GM19023 (cell line): ENCODE measurements at regions not wholly inside any gene's neighbourhood (a gene's known extent, or its start where the extent isn't known, plus 50 kb on each side); places are given as distances from the start of the nearest gene placed in this dataset.
"Not testable (repeated sequence)": the region's sequence is repeated elsewhere in the genome, so short reads cannot be mapped to it uniquely, and the experiment has no call there.

Experiments
- ATAC-seq: cut with Tn5 transposase; IDR thresholded peaks from one replicate; pipeline ENCODE4 v1.9.1; 2021; ENCODE audit warnings: mild to moderate bottlenecking, moderate library complexity; ENCODE audit not compliant: unreplicated experiment

DNA sequence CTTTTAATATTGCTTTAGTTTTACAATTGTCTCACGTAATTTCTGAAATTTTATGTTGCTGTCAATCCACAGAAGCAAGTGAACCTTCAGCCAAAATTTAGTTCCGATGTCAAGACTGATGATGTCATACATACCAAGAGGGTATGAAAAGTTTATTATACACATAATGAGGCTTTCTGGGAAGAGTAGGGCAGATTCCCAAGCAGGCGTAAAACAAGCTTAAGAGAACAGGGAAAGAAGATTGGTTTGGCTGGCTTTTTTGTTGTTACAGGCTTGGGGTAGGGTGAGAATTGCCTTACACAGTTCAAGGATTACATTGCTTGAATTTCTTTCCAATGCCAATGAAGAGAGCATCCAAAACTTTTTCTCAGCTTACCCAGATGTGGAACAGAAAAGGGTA, 1962.9 kb upstream of the CDH6 start:
- ATAC-seq, result no peak

DNA sequence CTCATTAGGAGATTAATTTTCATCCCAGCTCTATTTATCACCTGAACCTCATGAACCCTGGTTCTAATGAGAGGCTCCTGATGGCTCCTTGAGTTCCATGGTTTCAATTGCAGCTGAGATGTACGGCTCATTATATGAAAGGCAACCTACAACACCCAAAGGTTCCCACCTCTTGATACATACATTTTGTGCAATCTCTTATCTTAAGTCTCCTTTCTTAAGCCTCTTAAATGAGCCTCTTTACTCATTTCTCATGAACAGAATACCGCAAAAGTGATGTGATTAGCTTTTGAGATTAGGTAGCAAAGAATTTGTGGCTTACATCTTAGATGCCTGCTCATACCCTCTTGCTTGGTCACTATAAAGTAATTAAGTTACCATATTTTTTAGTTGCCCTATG, 1964.0 kb upstream of the CDH6 start:
- ATAC-seq, result no peak

DNA sequence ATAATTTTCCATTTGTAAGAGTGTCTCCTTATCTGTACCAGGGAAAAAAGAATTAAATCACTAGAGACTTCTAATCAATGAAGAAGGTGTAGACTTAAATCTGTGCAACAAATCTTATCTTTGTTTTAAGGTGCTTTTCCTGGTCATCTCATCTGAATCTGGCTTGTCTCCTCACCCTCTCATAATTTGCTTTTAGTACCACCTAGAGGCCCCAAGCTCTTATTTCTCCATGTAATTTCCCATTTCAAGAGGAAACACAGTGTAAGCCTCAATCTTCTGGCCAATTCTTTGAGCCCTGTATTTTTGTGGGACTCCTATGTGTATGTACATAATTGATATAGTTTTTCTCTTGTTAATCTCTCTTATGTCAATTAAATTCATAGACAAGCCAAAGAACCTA, 1975.3 kb upstream of the CDH6 start:
- no peak for ATAC-seq

DNA sequence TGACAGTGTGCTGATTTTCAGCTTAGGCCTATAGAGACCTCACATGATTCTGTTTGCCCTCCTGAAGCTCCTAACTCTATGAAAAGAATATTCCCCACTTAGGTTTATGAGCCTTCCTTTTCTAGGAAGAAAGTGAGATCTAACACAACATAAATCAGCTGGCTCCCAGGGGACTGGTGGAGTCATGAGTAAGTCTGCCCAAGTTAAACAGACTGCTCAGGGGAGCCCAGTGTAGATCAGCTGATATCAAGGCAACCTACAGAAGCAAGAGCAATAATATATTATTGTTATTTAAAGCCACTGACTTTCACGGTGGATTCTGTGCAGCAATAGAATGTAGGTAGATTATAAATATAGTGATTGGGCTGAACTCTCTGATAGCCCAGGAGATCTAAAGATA, 1978.6 kb upstream of the CDH6 start:
- ATAC-seq, result no peak

DNA sequence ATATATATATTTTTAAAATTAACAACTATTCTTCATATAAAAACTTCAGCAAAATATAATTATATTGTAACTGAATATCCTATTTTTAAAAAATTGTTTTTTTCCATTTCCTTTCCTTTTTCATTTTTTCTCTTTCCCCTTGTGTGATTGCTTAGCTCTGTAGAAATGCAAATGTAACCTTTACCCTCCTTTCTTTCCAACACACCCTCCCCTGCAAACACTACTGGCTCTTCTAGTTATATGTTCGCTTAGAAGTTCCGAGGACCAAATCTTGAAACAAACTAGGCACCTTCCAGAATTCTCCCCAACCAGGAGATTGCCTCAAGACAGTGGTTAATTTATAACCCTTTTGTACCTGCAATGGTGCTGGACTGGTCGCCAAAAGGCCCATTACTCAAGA, 1980.0 kb upstream of the CDH6 start:
- ATAC-seq, result no peak

DNA sequence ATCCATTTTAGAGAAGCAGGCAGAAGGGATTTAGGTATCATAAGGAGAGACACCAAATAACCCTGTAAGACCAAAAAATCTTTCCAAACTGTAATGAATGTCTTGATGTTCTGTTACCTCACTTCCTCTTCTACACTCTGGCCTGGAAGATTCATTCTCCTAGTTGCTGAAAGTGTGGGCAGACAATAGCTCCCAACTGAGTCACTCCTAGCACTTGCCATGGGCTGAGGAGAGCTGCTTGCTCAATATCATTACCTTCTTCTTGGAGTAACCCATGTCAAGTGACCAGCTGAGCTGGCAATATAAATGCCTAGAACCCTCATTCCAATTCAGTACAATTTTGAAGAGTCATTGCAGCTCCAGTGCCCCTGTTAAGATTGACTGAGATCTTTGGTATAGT, 1985.5 kb upstream of the CDH6 start:
- ATAC-seq, result no peak

DNA sequence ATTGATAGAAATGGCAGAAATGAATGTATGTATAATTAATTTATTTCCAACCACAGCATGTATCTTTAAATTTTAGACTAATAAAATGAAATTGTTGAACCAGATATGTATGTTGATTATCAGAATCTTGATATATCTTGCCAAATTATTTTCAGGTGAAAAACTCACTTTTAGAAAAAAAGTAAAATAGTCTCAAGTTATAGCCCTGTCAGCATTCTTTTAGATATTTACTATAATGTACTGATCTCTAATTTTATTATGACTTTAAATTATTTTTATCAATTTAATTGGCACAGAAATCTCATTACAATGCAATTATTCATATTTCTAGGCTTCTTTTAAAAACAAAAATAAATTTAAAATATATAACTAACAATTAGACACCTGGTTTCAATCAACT, 1990.4 kb upstream of the CDH6 start:
- ATAC-seq, result no peak

DNA sequence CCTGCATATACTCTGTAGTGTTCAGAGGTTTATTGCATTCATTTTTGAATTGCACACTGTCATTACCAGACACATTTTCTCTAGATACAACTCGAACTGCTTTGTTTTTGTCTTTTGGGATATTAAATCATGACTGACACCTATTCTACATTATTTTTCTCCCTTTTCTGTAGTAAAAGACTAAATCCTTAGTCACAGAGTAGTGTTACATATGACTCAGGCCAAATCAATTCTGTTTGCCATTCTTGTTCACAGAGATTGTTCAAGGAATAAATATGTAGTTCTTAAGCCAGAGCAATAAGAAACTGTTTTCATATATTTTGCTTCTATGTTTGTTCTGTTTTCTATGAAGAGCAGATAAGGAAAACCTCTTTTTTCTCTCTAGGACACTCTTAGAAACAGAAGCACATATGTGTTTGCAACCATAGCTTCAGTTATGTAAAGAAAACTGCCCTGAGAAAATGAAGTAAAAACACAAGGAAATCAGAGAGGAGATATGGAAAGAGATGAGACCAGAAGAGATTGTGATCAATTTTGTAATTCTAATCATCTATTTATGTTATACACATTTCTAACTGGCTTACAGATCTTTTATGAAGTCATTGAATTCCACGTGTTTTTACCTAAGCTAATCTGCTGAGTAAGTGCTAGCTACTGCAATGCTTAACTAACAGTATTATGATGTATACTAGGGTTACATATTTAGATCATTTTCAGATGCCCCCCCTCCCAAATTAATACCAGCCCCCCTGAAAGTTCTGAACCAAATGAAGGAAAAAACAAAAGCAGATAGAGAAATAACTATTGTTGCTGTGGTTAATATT, 1995.6 kb upstream of the CDH6 start:
- ATAC-seq, result no peak

DNA sequence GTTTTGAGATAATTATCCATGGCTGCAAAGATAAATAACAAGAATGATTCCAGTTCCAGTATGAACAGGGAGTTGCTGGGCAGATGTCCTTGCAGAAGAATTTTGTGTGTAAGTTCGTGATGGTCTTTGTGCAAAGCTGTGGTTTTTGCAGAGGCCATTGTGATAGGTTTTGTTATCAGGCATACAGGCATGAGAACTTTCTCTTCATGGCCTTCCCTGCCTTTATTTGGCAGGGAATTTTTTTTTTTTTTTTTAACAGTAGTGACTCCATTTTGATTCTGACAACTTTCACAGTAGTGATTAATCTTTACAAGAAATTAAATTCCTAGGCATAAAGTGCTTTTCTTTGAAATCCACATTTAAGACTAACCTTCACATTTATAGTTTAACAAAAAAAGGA, 1999.5 kb upstream of the CDH6 start:
- ATAC-seq, result no peak

DNA sequence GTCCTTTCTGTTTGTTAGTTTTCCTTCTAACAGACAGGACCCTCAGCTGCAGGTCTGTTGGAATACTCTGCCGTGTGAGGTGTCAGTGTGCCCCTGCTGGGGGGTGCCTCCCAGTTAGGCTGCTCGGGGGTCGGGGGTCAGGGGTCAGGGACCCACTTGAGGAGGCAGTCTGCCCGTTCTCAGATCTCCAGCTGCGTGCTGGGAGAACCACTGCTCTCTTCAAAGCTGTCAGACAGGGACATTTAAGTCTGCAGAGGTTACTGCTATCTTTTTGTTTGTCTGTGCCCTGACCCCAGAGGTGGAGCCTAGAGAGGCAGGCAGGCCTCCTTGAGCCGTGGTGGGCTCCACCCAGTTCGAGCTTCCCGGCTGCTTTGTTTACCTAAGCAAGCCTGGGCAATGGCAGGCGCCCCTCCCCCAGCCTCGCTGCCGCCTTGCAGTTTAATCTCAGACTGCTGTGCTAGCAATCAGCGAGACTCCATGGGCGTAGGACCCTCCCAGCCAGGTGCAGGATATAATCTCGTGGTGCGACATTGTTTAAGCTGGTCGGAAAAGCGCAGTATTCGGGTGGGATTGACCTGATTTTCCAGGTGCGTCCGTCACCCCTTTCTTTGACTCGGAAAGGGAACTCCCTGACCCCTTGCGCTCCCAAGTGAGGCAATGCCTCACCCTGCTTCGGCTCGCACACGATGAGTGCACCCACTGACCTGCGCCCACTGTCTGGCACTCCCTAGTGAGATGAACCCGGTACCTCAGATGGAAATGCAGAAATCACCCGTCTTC, 2002.0 kb upstream of the CDH6 start:
- not testable (repeated sequence) for ATAC-seq

DNA sequence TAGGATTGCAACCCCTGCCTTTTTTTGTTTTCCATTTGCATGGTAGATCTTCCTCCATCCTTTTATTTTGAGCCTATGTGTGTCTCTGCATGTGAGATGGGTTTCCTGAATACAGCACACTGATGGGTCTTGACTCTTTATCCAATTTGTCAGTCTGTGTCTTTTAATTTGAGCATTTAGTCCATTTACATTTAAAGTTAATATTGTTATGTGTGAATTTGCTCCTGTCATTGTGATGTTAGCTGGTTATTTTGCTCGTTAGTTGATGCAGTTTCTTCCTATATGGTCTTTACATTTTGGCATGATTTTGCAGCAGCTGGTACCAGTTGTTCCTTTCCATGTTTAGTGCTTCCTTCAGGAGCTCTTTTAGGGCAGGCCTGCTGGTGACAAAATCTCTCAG, 2003.1 kb upstream of the CDH6 start:
- not testable (repeated sequence) for ATAC-seq

DNA sequence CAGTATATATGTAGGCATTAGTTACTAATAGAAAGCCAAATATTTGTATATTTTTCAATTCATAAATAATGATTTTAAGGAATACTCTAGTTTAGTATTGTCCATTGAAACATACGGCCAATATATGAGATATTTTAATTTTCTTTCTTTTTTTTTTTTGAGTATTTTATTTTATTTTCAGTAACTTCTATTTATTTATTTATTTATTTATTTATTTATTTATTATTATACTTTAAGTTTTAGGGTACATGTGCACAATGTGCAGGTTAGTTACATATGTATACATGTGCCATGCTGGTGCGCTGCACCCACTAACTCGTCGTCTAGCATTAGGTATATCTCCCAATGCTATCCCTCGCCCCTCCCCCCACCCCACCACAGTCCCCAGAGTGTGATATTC, 2007.1 kb upstream of the CDH6 start:
- not testable (repeated sequence) for ATAC-seq

DNA sequence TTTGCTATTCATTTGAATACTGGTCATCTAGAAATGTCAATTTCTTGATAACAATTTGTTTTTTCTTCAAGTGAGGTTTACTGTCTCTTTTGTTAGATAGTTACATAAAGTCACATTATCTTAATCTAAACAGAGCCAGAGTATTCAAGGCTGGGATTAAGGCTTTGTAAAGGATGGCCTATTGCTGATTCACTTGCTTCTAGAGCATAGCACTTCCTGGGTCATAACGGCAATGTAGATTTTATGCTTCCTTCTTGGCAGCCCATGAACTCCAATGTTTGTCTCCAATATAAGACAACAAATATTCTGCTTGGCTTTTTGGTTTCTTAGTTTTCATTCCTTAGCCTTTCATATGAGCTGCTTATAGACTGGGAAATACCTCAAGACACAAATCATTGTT, 2007.9 kb upstream of the CDH6 start:
- no peak for ATAC-seq

DNA sequence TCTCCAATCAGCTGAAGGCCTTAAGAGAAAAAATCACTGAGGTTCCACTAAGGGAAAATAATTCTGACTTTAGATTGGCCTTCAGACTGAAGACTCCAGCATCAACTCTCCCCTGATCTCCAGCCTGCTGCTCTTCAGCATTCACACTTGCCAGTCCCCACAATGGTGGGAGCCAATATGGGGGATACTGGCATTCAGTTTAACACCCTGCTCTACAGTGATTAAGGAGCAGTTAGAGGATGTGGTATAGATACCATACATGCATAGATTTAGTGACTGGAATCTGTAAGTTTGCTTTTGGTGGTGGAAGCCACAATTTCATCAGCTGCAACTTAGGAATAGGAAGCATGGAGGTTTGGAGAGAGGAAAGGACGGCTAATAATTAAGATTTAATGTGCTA, 2017.7 kb upstream of the CDH6 start:
- ATAC-seq, result no peak

DNA sequence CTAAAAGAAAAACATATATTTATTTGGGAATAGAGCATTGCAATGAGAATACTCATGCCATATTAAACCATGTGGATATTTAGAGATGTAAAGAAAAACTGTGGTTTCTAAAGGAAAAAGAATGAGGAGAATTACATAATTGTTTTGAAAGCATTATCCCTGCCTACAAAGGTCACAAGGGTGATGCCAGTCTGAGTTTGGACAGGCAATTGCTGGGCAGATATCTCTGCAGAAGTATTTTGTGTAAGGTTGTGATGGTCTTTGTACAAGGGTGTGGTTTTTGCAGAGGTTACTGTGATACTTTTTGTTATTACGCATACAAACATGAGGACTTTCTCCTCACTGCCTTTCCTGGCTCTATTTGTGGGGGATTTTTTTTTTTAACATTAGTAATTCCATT, 2022.9 kb upstream of the CDH6 start:
- ATAC-seq, result no peak

DNA sequence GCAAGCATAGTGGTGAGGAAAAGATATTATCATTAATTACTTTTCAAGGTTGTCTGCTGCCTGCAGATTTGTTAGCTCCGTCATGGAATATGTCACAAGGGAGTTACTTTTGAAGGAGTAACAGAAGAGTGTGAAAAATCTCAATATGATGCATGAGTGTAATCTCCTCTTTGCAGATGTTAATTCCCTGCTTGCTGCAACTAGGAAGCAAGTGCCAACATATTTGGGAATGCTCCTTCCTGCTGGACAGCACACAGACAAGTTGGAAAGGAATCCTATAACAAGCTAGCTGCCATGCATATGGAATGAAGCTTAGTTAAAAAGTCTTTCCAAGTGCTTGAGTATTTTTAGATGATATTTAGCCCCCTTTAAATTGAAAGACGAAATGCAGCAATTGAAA, 2023.6 kb upstream of the CDH6 start:
- no peak for ATAC-seq

DNA sequence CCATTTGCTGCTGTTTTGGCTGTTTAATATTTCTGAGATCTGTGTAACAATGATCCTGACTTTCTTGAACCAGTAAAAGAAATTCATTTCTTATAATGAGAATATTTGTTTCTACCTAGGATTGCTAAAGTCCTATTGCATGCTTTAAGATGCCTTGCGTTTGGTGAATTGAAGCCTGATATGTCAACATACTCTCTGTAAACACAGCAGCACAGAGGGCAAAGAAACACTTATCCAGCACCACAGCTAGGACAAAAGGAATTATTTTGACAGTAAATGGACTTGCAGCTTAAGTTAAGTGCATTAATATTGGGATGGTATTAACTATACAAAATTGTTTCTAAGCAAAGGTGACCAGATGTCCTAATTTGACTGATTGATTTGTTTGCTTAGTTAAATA, 2031.2 kb upstream of the CDH6 start:
- ATAC-seq, result no peak

DNA sequence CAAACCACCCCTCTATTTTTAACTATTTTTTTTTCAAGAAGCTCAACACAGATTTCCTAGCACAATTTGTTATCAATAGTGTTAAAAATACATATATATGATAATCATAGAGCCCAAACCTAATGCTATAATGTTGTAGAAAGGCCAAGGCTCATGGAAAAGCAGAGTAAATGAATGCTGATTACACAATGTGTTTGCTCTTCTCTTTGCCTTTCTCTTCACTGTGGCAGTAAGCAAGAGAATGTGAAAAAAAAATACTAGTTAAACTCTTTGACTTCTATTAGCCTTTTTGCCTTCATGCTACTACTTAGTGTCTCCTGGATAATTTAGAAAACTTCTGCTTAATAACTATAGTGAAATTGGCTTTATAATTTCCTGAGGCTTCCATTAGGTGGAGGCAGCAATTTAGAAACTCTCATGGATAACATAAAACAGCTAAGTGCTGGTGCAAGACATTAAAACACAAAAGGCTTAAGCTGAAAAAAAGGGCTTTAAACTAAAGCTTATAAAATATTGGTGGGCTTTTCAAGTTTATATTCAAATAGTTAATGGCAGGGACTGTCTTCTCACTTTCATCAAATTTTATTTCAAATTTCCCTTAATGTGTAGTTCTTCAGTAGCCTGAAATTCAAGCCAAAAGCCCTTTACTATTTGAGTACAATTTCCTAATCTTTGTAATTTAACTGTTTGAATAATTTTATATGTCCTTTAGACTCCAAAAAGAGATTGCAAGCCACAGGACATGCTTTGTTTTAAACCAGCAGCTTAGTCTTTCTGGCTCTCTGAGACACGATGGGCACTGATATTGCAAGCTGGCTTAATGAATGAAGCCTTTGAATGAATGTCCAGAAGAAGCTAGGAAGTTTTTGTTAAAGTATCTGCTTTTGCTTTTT, 2031.8 kb upstream of the CDH6 start:
- no peak for ATAC-seq

DNA sequence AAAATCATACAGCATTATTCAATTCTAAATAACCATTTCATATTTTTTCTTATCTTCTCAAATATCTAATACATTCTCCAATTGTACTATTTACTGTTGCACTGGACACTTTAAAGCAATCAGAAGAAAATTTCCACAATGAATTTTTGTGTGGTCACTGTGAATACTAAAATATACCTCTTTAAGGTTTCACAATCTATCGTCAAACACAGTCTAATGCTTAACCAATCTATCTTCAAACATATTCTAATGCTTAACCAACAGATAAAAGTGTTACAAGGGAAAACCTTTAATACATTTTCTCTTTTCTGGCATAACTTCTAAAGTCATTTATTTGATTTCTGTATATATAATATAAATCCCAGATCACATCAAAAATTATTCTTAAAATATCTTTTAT, 2035.5 kb upstream of the CDH6 start:
- ATAC-seq, result no peak

DNA sequence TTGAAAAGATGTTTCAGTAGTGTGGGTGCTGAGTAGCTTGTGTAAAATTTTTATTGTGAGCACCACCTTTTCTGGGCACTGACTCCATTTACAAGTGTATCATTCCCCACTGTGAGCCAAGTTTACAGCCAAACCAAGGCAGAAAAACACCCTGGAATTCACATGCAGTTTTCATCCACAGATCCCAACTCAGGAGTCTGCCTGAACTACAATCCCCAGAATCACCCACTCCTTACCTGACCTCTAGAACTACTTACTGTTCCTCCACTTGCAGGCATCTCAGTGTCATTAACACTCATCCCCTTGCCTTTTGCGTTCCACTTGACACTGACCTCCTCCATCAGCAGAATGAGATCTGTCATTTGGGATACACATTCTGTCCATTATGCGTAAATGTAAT, 2042.6 kb upstream of the CDH6 start:
- no peak for ATAC-seq

DNA sequence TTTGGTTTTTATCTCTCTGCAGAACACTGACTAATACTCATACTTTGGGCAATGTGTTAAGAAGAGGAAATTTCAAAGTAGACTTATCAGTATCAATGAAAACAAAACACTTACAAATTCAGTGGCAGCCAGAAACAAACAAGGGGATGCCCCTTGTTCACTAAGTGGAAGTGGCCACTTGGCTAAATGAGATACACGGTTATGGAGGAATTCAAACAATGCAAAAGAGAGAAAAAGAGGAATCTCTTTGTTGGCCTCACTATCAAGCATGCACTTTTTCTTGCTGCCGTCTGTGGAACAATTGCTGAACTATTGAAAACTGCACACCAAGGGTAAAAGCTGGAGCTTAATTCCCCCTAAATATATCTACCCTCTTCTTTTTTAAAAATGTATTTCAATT, 2044.9 kb upstream of the CDH6 start:
- ATAC-seq, result no peak
